ENCODE measurements at regions not wholly inside any gene's neighbourhood (a gene's known extent, or its start where the extent isn't known, plus 50 kb on each side); places are given as distances from the start of the nearest gene placed in this dataset.

- no peak for TF ChIP-seq ZNF10 (tag by site-specific recombination; IDR thresholded peaks at IDR 0.05)
- TF ChIP-seq INSM2 (tag by site-specific recombination; IDR thresholded peaks at IDR 0.05), result no peak
- TF ChIP-seq ZNF529 (tag by site-specific recombination; IDR thresholded peaks at IDR 0.05; ENCODE audit: insufficient replicate concordance), result no peak
- TF ChIP-seq ZFP37 (tag by site-specific recombination; IDR thresholded peaks at IDR 0.05), result no peak
- no peak for TF ChIP-seq ZNF169 (tag by site-specific recombination; IDR thresholded peaks at IDR 0.05)
- no peak for TF ChIP-seq ZNF830 (tag by site-specific recombination; IDR thresholded peaks at IDR 0.05; ENCODE audit: low read depth)
- no peak for TF ChIP-seq ZNF513 (tag by site-specific recombination; IDR thresholded peaks at IDR 0.05)
- no peak for TF ChIP-seq ZNF776 (tag by site-specific recombination; IDR thresholded peaks at IDR 0.05; ENCODE audit: borderline replicate concordance)
- TF ChIP-seq ZNF114 (tag by site-specific recombination; IDR thresholded peaks at IDR 0.05), result no peak
Observed at GRCh38 chr22:49540913-49541692, 286.6 kb downstream of the BRD1 start (continued).

DNA sequence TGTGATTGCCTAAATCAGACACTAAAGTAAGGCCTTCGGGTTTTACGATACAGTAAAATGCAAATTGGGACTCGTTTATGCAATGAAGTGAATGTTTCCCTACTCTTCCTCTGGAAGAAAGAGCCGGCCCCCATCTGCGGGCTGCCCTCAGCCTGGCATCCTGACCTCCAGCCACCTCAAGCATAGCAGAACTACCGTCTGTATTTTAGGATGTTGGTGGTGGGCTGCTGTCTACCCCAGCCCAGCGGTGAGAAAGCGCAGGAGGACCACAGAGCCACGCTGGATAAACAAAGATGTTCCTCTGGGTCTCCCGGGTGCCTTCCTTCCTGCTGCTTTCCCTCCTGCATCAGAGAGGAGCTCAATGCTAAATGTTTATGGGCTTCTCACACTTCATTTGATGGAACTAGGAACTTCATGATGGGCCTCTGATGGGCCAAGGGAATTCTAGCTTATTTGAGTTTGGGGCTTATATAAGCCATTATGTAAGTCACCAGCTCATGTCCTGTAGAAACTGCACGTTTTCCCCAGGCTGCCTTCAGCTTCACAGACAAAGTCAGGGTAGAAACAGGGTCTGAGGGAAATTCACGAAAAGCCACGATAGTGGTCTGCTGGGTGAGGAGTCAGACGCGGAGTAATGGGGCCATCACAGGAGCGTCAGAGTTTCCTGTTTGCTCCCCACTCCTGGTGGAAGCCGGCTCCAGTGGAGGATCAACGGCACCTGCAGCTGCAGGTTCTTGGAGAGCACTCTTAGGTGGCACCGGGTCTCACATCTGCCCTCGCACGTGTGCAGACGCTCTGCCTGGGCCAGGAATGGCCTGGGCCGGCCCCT lies 287.4 kb downstream of the BRD1 start:
- ChIA-PET CTCF (no interaction called here), POLR2A (no interaction called here)
- Histone ChIP-seq H3K27ac (ENCODE audit: extremely low read depth, low read depth, low read length) (no peak overlapping the region), H3K36me3 (ENCODE audit: control insufficient read depth in 2 of 2, insufficient read depth in 1 of 2, low read length in 2 of 2) (no peaks in the 10 kb centered on the region), H3K4me3 (ENCODE audit: low read depth, low read length) (no peak overlapping the region), H3K9me3 (ENCODE audit: control insufficient read depth, insufficient read depth, low read depth, low read length) (no peaks in the 10 kb centered on the region), H3K4me1 (ENCODE audit: control insufficient read depth, insufficient read depth, low read length) (no peaks in the 10 kb centered on the region)
- no peak for TF ChIP-seq ZNF341 (tag by site-specific recombination; IDR thresholded peaks at IDR 0.05; ENCODE audit: low read depth)
- TF ChIP-seq ZNF23 (tag by site-specific recombination; IDR thresholded peaks at IDR 0.05; ENCODE audit: borderline replicate concordance), result no peak
- no peak for TF ChIP-seq ZNF202 (tag by site-specific recombination; IDR thresholded peaks at IDR 0.05; ENCODE audit: borderline replicate concordance)
- TF ChIP-seq ZSCAN5A (tag by site-specific recombination; IDR thresholded peaks at IDR 0.05), result no peak
- TF ChIP-seq ZNF157 (tag by site-specific recombination; IDR thresholded peaks at IDR 0.05), result no peak
- TF ChIP-seq FEZF1 (tag by site-specific recombination; IDR thresholded peaks at IDR 0.05), result no peak
- TF ChIP-seq ZNF830 (tag by site-specific recombination; IDR thresholded peaks at IDR 0.05; ENCODE audit: low read depth), result no peak
- TF ChIP-seq ZFP69B (tag by site-specific recombination; IDR thresholded peaks at IDR 0.05), result no peak
- TF ChIP-seq, protein P1, sequence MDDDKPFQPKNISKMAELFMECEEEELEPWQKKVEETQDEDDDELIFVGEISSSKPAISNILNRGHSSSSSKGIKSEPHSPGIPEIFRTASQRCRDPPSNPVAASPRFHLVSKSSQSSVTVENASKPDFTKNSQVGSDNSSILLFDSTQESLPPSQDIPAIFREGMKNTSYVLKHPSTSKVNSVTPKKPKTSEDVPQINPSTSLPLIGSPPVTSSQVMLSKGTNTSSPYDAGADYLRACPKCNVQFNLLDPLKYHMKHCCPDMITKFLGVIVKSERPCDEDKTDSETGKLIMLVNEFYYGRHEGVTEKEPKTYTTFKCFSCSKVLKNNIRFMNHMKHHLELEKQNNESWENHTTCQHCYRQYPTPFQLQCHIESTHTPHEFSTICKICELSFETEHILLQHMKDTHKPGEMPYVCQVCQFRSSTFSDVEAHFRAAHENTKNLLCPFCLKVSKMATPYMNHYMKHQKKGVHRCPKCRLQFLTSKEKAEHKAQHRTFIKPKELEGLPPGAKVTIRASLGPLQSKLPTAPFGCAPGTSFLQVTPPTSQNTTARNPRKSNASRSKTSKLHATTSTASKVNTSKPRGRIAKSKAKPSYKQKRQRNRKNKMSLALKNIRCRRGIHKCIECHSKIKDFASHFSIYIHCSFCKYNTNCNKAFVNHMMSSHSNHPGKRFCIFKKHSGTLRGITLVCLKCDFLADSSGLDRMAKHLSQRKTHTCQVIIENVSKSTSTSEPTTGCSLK (tag by site-specific recombination; IDR thresholded peaks at IDR 0.05), result no peak
- TF ChIP-seq ZBTB48 (tag by site-specific recombination; IDR thresholded peaks at IDR 0.05), result no peak
- TF ChIP-seq ZFHX2 (tag by site-specific recombination; conservative IDR thresholded peaks at IDR 0.05), result no peak
- TF ChIP-seq, protein P2, sequence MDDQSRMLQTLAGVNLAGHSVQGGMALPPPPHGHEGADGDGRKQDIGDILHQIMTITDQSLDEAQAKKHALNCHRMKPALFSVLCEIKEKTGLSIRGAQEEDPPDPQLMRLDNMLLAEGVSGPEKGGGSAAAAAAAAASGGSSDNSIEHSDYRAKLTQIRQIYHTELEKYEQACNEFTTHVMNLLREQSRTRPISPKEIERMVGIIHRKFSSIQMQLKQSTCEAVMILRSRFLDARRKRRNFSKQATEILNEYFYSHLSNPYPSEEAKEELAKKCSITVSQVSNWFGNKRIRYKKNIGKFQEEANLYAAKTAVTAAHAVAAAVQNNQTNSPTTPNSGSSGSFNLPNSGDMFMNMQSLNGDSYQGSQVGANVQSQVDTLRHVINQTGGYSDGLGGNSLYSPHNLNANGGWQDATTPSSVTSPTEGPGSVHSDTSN (CRISPR knock-in tag; IDR thresholded peaks at IDR 0.05), result no peak
- TF ChIP-seq KLF7 (tag by site-specific recombination; IDR thresholded peaks at IDR 0.05; ENCODE audit: borderline replicate concordance), result no peak
- no peak for TF ChIP-seq IKZF3 (tag by site-specific recombination; IDR thresholded peaks at IDR 0.05)
- no peak for TF ChIP-seq ZXDB (tag by site-specific recombination; IDR thresholded peaks at IDR 0.05)
- no peak for TF ChIP-seq SP3 (tag by site-specific recombination; IDR thresholded peaks at IDR 0.05)
- no peak for TF ChIP-seq ZFP3 (tag by site-specific recombination; IDR thresholded peaks at IDR 0.05; ENCODE audit: low read depth)
